Right lung (tissue), 2 donors: ENCODE measurements at regions not wholly inside any gene's neighbourhood (a gene's known extent, or its start where the extent isn't known, plus 50 kb on each side); places are given as distances from the start of the nearest gene placed in this dataset.
"Not testable (repeated sequence)": the region's sequence is repeated elsewhere in the genome, so short reads cannot be mapped to it uniquely, and the experiment has no call there.

Experiments
- DNase-seq, 2 donors: peaks; one replicate each; pipeline ENCODE4 v3.0.0-alpha.2; 2013

- no peak for DNase-seq
Measured at GRCh38 chr6:17012421-17013225, 89.2 kb upstream of the STMND1 start.

GRCh38 chr6:17011985-17012384 is 89.9 kb upstream of the STMND1 start:
- DNase-seq: no peak

- DNase-seq: no peak
Measured at GRCh38 chr6:17007749-17008148, 94.1 kb upstream of the STMND1 start.

GRCh38 chr6:17006543-17006942 is 95.3 kb upstream of the STMND1 start:
- no peak for DNase-seq

GRCh38 chr6:17004269-17004668 is 97.6 kb upstream of the STMND1 start:
- DNase-seq: no peak

- no peak for DNase-seq
Measured at GRCh38 chr6:17002123-17002522, 99.7 kb upstream of the STMND1 start.

- no peak for DNase-seq
Measured at GRCh38 chr6:17001188-17001587, 100.7 kb upstream of the STMND1 start.

GRCh38 chr6:16999491-17000436 is 102.1 kb upstream of the STMND1 start:
- DNase-seq: peak; percentile 85 to 91

- DNase-seq: no peak
Measured at GRCh38 chr6:16998461-16998860, 103.4 kb upstream of the STMND1 start.

GRCh38 chr6:16995511-16996250 is 106.2 kb upstream of the STMND1 start:
- DNase-seq: no peak

- DNase-seq: no peak
Measured at GRCh38 chr6:16993396-16993795, 108.5 kb upstream of the STMND1 start.

- no peak for DNase-seq
Measured at GRCh38 chr6:16991981-16992629, 109.7 kb upstream of the STMND1 start.

GRCh38 chr6:16989976-16990375 is 111.9 kb upstream of the STMND1 start:
- not testable (repeated sequence) for DNase-seq

GRCh38 chr6:16989382-16989781 is 112.5 kb upstream of the STMND1 start:
- DNase-seq: no peak

GRCh38 chr6:16987996-16988395 is 113.9 kb upstream of the STMND1 start:
- DNase-seq: no peak

GRCh38 chr6:16985513-16986284 is 116.2 kb upstream of the STMND1 start:
- DNase-seq: peak; percentile 56 to 61

GRCh38 chr6:16982807-16983206 is 119.0 kb upstream of the STMND1 start:
- peak in 1 of 2 donors; percentile 49 for DNase-seq

- DNase-seq: no peak
Measured at GRCh38 chr6:16979677-16980370, 122.0 kb upstream of the STMND1 start.

GRCh38 chr6:16978686-16979085 is 123.2 kb upstream of the STMND1 start:
- DNase-seq: no peak
